ENCODE measurements at regions not wholly inside any gene's neighbourhood (a gene's known extent, or its start where the extent isn't known, plus 50 kb on each side); places are given as distances from the start of the nearest gene placed in this dataset.

GRCh38 chr3:120528163-120528562, 68.0 kb upstream of the NDUFB4 start:
- TF ChIP-seq, protein P1, sequence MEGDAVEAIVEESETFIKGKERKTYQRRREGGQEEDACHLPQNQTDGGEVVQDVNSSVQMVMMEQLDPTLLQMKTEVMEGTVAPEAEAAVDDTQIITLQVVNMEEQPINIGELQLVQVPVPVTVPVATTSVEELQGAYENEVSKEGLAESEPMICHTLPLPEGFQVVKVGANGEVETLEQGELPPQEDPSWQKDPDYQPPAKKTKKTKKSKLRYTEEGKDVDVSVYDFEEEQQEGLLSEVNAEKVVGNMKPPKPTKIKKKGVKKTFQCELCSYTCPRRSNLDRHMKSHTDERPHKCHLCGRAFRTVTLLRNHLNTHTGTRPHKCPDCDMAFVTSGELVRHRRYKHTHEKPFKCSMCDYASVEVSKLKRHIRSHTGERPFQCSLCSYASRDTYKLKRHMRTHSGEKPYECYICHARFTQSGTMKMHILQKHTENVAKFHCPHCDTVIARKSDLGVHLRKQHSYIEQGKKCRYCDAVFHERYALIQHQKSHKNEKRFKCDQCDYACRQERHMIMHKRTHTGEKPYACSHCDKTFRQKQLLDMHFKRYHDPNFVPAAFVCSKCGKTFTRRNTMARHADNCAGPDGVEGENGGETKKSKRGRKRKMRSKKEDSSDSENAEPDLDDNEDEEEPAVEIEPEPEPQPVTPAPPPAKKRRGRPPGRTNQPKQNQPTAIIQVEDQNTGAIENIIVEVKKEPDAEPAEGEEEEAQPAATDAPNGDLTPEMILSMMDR (IDR thresholded peaks at IDR 0.05; ENCODE audit: insufficient read depth, low read depth, low read length): no peak
- TF ChIP-seq EZH2 (IDR thresholded peaks at IDR 0.05; ENCODE audit: insufficient read depth, low read length): no peak

Measured in astrocyte (in vitro differentiated cells and primary cell).